Tibial artery (tissue), 4 donors: ENCODE measurements at regions not wholly inside any gene's neighbourhood (a gene's known extent, or its start where the extent isn't known, plus 50 kb on each side); places are given as distances from the start of the nearest gene placed in this dataset.

ENCODE experiments used
- DNase-seq, 2 donors: peaks; one replicate each; pipeline ENCODE4 v3.0.0-alpha.2; 2019
- H3K27ac ChIP-seq, 2 donors: fragments of 200-600 bp; sonication (generic) in 1 of 2; 1 replicate in 1 of 2; 2 replicates in 1 of 2; pipeline ENCODE4 v1.5.1; 2018 to 2019; ENCODE audit warnings: mild to moderate bottlenecking in 1 of 2
- H3K27me3 ChIP-seq, 2 donors: fragments of 200-600 bp; sonication (generic) in 1 of 2; one replicate each; pipeline versions ENCODE4 v1.5.1 to v1.6.0; 2016 to 2019
- H3K36me3 ChIP-seq, 3 donors: fragments of 200-600 bp; sonication (generic) in 2 of 3; one replicate each; pipeline ENCODE4 v1.5.1; 2016 to 2019; ENCODE audit warnings: mild to moderate bottlenecking in 2 of 3
- H3K4me1 ChIP-seq, 4 donors: fragments of 200-600 bp; sonication (generic) in 2 of 4; 1 replicate in 3 of 4; 2 replicates in 1 of 4; pipeline ENCODE4 v1.5.1; 2016 to 2019
- H3K4me3 ChIP-seq, 2 donors: fragments of 200-600 bp; sonication (generic) in 1 of 2; 1 replicate in 1 of 2; 2 replicates in 1 of 2; pipeline ENCODE4 v1.5.1; 2018 to 2019; ENCODE audit warnings: mild to moderate bottlenecking in 2 of 2
- H3K9me3 ChIP-seq, 3 donors: fragments of 200-600 bp; sonication (generic) in 1 of 3; one replicate each; pipeline ENCODE4 v1.5.1; 2016 to 2019
- CTCF ChIP-seq, 2 experiments: fragments of 200-600 bp in 1 of 2; fragments of 450-650 bp in 1 of 2; IDR thresholded peaks; one replicate each; pipeline ENCODE4 v1.5.1; 2017 to 2019; ENCODE audit warnings: antibody characterized with exemption in 2 of 2, mild to moderate bottlenecking in 1 of 2, moderate library complexity in 1 of 2
- intact Hi-C: fragments of 100-400 bp; cut with DNase I; formaldehyde crosslinking; loops from one replicate; pipeline ENCODE4 v1.15.0; 2023; ENCODE audit warnings: low total_unique reads

DNA sequence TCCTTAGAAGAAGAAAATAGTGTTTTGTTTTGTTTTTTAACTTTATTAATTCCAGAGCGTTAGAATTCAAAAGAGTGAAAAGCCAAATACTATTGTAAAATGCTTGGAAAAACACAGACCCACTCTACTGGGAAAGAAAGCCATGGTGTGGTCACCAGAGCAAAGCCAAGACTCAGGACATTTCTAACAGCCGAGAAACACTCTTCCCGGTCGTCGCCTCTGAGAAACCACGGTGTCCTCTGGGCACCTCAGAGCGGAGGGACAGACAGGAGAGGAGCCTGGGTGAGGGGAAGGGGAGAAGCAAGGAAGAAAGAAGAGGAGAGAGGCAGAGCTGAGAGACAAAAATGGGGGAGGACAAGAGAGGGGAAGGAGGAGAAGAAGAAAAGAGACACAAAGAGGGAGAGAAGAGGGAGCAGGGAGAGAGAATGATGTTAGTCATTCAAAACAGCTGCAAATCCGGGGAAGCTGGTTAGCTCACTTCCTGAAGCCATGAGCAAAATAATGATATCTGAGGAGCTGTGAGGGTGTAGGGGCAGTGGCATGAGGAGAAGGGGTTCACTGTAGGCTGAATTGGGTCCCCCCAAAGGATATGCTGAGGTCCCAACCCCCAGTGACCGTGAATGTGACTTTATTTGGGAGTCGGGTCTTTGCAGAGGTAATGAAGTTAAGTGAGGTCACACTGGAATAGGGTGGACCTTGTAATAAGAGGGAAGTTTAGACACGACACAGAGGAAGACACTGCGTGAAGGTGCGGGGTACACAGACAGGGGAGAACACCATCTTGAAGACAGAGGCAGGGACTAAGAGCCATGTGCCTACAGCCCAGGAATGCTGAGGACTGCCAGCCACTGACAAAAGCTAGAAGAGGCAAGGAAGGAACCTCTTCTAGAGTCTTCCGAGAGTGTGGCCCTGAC, 58.2 kb upstream of the DMRTB1 start:
- H3K27me3 ChIP-seq: peaks cover 0 to 46% of the 10 kb centered on the region in 2 donors
- no peaks in the 10 kb centered on the region for H3K9me3 ChIP-seq
- intact Hi-C loops: no loop called here
- no peaks in the 10 kb centered on the region for H3K4me1 ChIP-seq
- H3K27ac ChIP-seq: no peak overlapping the region
- peak in 1 of 2 donors; percentile 24 for DNase-seq
- no peak for TF ChIP-seq CTCF (IDR thresholded peaks at IDR 0.05)
- no peaks in the 10 kb centered on the region for H3K36me3 ChIP-seq
- H3K4me3 ChIP-seq: no peak overlapping the region

- Histone ChIP-seq H3K27me3 (peaks cover 0 to 38% of the 10 kb centered on the region in 2 donors), H3K4me1 (no peaks in the 10 kb centered on the region), H3K4me3 (no peak overlapping the region), H3K36me3 (no peaks in the 10 kb centered on the region), H3K27ac (no peak overlapping the region), H3K9me3 (no peaks in the 10 kb centered on the region)
- TF ChIP-seq CTCF (IDR thresholded peaks at IDR 0.05): no peak
- intact Hi-C loops: no loop called here
- peak in 1 of 2 donors; percentile 9 for DNase-seq
Measured at GRCh38 chr1:53401813-53402745, 57.1 kb upstream of the DMRTB1 start.

DNA sequence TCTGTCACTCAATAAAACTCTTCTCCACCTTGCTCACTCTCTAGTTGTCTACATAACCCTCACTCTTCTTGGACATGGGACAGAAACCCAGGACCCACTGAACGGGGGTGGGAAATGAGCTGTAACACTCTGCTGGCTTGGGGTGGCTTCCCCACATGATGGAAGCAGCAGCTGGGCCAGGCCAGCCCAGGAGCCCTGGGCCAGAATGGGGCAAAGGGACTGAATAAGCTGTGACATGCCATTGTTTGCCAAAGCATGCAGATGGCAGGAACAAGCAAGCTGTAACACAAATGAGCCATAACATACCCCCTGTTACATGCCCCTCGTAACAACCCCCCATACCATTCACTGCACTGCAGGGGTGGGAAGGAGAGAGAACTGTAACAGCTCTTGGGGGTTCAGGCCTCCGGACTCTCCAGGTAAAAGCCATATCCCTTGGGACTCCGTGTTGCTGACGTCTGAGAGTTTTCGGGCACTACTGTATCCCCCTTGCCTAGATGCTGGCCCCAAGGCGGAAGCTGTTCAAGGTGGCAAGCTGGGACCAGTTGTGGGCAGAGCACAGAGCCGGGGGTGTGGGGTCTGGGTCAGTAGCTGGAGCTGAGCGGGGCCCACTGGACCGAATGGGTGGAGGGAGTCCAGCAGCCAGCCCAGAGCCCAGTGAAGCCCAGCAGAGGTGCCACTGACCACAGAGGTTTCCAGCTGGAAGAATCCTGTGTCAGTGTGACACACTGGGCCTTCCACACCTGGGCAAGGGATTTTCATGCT, 56.1 kb upstream of the DMRTB1 start:
- intact Hi-C loops: no loop called here
- no peaks in the 10 kb centered on the region for H3K4me1 ChIP-seq
- no peaks in the 10 kb centered on the region for H3K36me3 ChIP-seq
- no peak for TF ChIP-seq CTCF (IDR thresholded peaks at IDR 0.05)
- no peak overlapping the region for H3K27ac ChIP-seq
- peaks cover 0 to 44% of the 10 kb centered on the region in 2 donors for H3K27me3 ChIP-seq
- H3K9me3 ChIP-seq: no peaks in the 10 kb centered on the region
- no peak for DNase-seq
- no peak overlapping the region for H3K4me3 ChIP-seq

DNA sequence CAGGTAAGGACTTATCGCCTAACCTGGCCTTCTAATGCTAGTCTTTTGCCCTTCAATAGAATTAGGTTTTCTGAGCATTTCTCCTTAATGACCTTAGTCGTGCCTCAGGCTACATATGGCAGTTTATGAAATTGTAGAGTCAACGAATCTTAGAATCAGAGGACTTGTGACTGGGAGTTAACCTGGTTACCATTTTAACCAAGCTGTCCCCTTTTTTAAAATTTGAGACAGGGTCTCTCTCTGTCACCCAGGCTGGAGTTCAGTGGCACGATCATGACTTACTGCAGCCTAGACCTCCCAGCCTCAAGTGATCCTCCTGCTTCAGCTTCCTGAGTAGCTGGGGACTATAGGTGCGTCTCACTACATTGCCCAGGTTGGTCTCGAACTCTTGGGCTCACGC, 53.5 kb upstream of the DMRTB1 start:
- peaks cover 0 to 61% of the 10 kb centered on the region in 2 donors for H3K27me3 ChIP-seq

More for the DNA sequence above, 53.5 kb upstream of the DMRTB1 start:
- no peak for DNase-seq
- Histone ChIP-seq H3K36me3 (no peaks in the 10 kb centered on the region), H3K9me3 (no peaks in the 10 kb centered on the region), H3K4me1 (no peaks in the 10 kb centered on the region), H3K27ac (no peak overlapping the region), H3K4me3 (no peak overlapping the region)
- intact Hi-C loops: no loop called here
- no peak for TF ChIP-seq CTCF (IDR thresholded peaks at IDR 0.05)
